HG03196 (cell line): ENCODE measurements at regions not wholly inside any gene's neighbourhood (a gene's known extent, or its start where the extent isn't known, plus 50 kb on each side); places are given as distances from the start of the nearest gene placed in this dataset.

ENCODE experiments used
- ATAC-seq: cut with Tn5 transposase; IDR thresholded peaks from one replicate; pipeline ENCODE4 v1.9.1; 2021; ENCODE audit not compliant: unreplicated experiment

GRCh38 chr5:161235569-161235968 lies 311.0 kb downstream of the GABRB2 start:
- no peak for ATAC-seq

- ATAC-seq, result no peak
These were observed 313.0 kb downstream of the GABRB2 start for GRCh38 chr5:161233553-161233952.

GRCh38 chr5:161230221-161230620 lies 316.3 kb downstream of the GABRB2 start:
- no peak for ATAC-seq

- no peak for ATAC-seq
These were observed 326.7 kb downstream of the GABRB2 start for GRCh38 chr5:161219816-161220215.

GRCh38 chr5:161216877-161217276 lies 329.6 kb downstream of the GABRB2 start:
- no peak for ATAC-seq

GRCh38 chr5:161212123-161212712 lies 334.3 kb downstream of the GABRB2 start:
- ATAC-seq, result no peak

GRCh38 chr5:161201558-161201957 lies 345.0 kb downstream of the GABRB2 start:
- ATAC-seq, result no peak

- no peak for ATAC-seq
These were observed 338.8 kb upstream of the ATP10B start for GRCh38 chr5:161190778-161191177.

- no peak for ATAC-seq
These were observed 338.1 kb upstream of the ATP10B start for GRCh38 chr5:161190086-161190485.

- ATAC-seq, result no peak
These were observed 337.4 kb upstream of the ATP10B start for GRCh38 chr5:161189452-161189851.

- no peak for ATAC-seq
These were observed 331.5 kb upstream of the ATP10B start for GRCh38 chr5:161183559-161183958.

- no peak for ATAC-seq
These were observed 324.2 kb upstream of the ATP10B start for GRCh38 chr5:161176221-161176620.

GRCh38 chr5:161169776-161170175 lies 317.8 kb upstream of the ATP10B start:
- ATAC-seq, result no peak

GRCh38 chr5:161167016-161167767 lies 315.2 kb upstream of the ATP10B start:
- no peak for ATAC-seq

- no peak for ATAC-seq
These were observed 314.1 kb upstream of the ATP10B start for GRCh38 chr5:161165998-161166660.

- no peak for ATAC-seq
These were observed 305.9 kb upstream of the ATP10B start for GRCh38 chr5:161157925-161158324.

GRCh38 chr5:161155451-161155850 lies 303.4 kb upstream of the ATP10B start:
- ATAC-seq, result no peak

- ATAC-seq, result no peak
These were observed 300.5 kb upstream of the ATP10B start for GRCh38 chr5:161152415-161152940.

- no peak for ATAC-seq
These were observed 298.5 kb upstream of the ATP10B start for GRCh38 chr5:161150441-161150988.

GRCh38 chr5:161149078-161149477 lies 297.1 kb upstream of the ATP10B start:
- ATAC-seq, result no peak

- ATAC-seq, result no peak
These were observed 286.9 kb upstream of the ATP10B start for GRCh38 chr5:161138751-161139455.
